GM23248 (cell line): ENCODE measurements at regions not wholly inside any gene's neighbourhood (a gene's known extent, or its start where the extent isn't known, plus 50 kb on each side); places are given as distances from the start of the nearest gene placed in this dataset.

Experiments
- EZH2 ChIP-seq: fragments of 200-600 bp; sonication (generic); IDR thresholded peaks from 2 replicates; pipeline ENCODE4 v1.6.1; 2018; ENCODE audit warnings: antibody characterized with exemption, mild to moderate bottlenecking; ENCODE audit not compliant: insufficient read depth, poor library complexity, severe bottlenecking
- EZH2phosphoT487 ChIP-seq: fragments of 200-600 bp; sonication (generic); IDR thresholded peaks from 2 replicates; pipeline ENCODE4 v1.6.1; 2018; ENCODE audit warnings: antibody characterized with exemption, moderate library complexity, mild to moderate bottlenecking, low read depth; ENCODE audit not compliant: insufficient read depth

DNA sequence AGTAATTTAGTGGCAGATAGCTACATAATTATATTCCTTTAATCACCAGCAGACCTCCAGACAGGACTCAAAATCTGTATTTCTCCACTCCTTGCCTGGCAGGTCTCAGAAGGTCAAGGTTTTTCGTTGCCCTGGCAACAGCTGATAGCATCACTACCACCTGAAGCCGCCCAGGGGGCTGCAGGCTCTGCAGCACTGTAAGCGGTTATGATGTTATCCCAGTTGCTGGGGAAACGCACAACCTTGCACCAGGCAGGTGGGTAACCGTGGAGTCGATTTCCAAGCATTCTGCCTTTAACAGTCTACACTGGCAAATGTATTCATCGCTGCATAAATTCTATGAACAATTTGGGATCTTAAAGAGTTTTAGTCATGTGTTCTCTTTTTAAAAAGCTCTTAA lies 756.3 kb downstream of the NTRK3 start:
- TF ChIP-seq EZH2 (no peak), EZH2phosphoT487 (no peak)
